ENCODE measurements at regions not wholly inside any gene's neighbourhood (a gene's known extent, or its start where the extent isn't known, plus 50 kb on each side); places are given as distances from the start of the nearest gene placed in this dataset.

- TF ChIP-seq CTCF (IDR thresholded peaks at IDR 0.05; ENCODE audit: low read depth, low read length) = no peak
- no peak for TF ChIP-seq EZH2phosphoT487 (IDR thresholded peaks at IDR 0.05; ENCODE audit: low read depth)
Observed at GRCh38 chr11:97770570-97770969, 1250.2 kb upstream of the CNTN5 start.

All from OCI-LY3 (cell line).